ENCODE measurements at regions not wholly inside any gene's neighbourhood (a gene's known extent, or its start where the extent isn't known, plus 50 kb on each side); places are given as distances from the start of the nearest gene placed in this dataset.

- DNase-seq (ENCODE audit: low spot score), result no peak
- no peak for TF ChIP-seq CTCF (IDR thresholded peaks at IDR 0.05)
Observed at GRCh38 chr2:195055996-195056395, 601.0 kb upstream of the SLC39A10 start.

GRCh38 chr2:195051401-195051800 is 605.6 kb upstream of the SLC39A10 start:
- no peak overlapping the region for H3K27ac ChIP-seq
- no peak for DNase-seq (ENCODE audit: low spot score)
- H3K4me3 ChIP-seq, result no peak overlapping the region
- TF ChIP-seq CTCF (IDR thresholded peaks at IDR 0.05), result no peak

More at GRCh38 chr2:195055996-195056395, 601.0 kb upstream of the SLC39A10 start:
- Histone ChIP-seq H3K4me3 (no peak overlapping the region), H3K27ac (no peak overlapping the region)

- no peak for TF ChIP-seq CTCF (IDR thresholded peaks at IDR 0.05)
- Histone ChIP-seq H3K27ac (no peak overlapping the region), H3K4me3 (no peak overlapping the region)
- DNase-seq (ENCODE audit: low spot score), result no peak
Observed at GRCh38 chr2:195049372-195050031, 607.5 kb upstream of the SLC39A10 start.

- TF ChIP-seq CTCF (IDR thresholded peaks at IDR 0.05), result no peak
- DNase-seq (ENCODE audit: low spot score), result no peak
Observed at GRCh38 chr2:195047955-195048354, 609.1 kb upstream of the SLC39A10 start.

GRCh38 chr2:195044801-195045200 is 612.2 kb upstream of the SLC39A10 start:
- Histone ChIP-seq H3K27ac (no peak overlapping the region), H3K4me3 (no peak overlapping the region)
- no peak for TF ChIP-seq CTCF (IDR thresholded peaks at IDR 0.05)
- no peak for DNase-seq (ENCODE audit: low spot score)

More at GRCh38 chr2:195047955-195048354, 609.1 kb upstream of the SLC39A10 start:
- Histone ChIP-seq H3K27ac (no peak overlapping the region), H3K4me3 (no peak overlapping the region)

GRCh38 chr2:195038153-195038552 is 618.9 kb upstream of the SLC39A10 start:
- Histone ChIP-seq H3K4me3 (no peak overlapping the region), H3K27ac (no peak overlapping the region)
- no peak for TF ChIP-seq CTCF (IDR thresholded peaks at IDR 0.05)
- DNase-seq (ENCODE audit: low spot score), result no peak

- no peak for DNase-seq (ENCODE audit: low spot score)
- H3K27ac ChIP-seq, result no peak overlapping the region
- H3K4me3 ChIP-seq, result no peak overlapping the region
- TF ChIP-seq CTCF (IDR thresholded peaks at IDR 0.05), result no peak
Observed at GRCh38 chr2:195037045-195037444, 620.0 kb upstream of the SLC39A10 start.
